ENCODE measurements at regions not wholly inside any gene's neighbourhood (a gene's known extent, or its start where the extent isn't known, plus 50 kb on each side); places are given as distances from the start of the nearest gene placed in this dataset.
A peak's percentile ranks its signal among the peaks of the same experiment; 100 is the strongest.

DNA sequence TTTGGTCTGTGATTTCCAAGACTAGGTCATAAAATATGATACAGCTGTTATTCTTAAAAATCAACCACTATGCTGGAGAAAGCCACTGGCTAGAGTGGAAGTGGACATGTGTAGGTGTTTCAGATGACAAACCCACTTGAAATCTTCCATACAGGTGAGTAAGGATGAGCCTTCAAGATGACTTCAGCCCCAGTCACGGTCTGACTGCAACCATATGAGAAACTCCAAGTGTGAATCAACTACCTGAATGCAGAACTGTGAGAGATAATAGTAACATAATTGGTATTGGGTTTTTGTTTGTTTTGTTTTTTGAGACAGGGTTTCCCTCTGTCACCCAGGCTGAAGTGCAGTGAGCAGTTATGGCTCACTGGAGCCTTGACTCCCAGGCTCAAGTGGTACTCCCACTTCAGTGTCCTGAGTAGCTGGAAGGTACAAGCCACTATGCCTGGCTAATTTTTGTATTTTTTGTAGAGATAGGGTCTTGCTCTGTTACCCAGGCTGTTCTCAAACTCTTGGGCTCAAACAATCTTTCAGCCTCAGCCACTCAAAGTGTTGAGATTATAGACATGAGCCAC, 273.3 kb upstream of the LRIG3 start:
- DNase-seq: no peak

DNA sequence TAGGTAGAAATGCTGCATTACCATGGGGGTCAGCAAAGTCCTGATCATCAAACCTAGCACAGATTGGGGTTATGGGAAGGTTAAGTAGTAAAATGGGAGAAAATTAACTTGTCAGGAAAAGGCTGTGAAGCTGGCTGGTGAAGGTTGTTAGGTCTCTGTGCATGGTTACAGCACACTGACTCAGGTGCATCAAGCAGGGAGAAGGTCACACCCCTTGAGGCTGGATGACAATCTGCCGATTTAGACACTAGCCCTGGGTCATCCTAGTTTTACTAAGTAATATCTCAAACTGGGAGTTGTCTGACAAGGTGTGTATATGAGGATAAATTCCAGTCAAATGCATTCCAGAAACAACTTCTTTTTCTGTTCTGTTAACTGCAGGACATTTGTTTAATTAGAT, 271.1 kb upstream of the LRIG3 start:
- no peak for DNase-seq

DNA sequence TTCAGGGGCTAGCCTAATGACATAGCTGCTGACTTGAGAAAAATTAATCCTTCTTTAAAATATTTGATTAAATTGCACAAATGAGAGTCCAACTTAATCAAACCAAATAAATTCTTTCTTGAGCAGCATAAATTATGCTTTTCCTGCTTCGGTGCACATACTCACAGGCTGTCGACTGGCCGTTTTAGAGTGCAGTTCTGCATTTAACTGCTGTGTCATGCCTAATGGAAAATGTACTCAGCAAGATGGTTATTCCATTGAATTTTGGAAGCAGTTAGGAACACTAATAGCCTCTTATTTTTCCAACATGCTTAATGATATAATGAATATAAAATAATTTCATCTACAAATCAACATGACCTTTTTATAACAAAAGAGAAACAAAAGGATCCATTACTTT, 266.1 kb upstream of the LRIG3 start:
- no peak for DNase-seq

DNA sequence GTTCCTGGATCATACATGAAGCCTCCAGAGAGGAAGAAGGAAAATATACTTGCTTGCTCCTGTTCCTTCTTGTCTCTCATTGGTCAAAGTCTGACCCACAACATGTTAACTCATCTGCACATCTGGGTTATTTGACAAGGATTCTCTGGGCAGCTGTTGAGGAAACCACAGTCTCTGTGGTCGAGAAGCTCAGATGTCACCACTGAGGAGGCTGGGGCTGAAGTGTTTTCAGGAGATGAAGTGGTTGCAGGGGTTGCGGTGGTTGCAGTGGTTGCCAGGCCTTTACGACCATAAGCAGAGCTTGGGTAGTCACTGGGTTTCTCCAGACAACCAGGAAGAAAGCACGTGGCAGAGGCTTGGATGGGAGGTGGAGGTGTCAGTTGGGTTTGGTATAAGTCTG, 265.0 kb upstream of the LRIG3 start:
- DNase-seq: no peak

DNA sequence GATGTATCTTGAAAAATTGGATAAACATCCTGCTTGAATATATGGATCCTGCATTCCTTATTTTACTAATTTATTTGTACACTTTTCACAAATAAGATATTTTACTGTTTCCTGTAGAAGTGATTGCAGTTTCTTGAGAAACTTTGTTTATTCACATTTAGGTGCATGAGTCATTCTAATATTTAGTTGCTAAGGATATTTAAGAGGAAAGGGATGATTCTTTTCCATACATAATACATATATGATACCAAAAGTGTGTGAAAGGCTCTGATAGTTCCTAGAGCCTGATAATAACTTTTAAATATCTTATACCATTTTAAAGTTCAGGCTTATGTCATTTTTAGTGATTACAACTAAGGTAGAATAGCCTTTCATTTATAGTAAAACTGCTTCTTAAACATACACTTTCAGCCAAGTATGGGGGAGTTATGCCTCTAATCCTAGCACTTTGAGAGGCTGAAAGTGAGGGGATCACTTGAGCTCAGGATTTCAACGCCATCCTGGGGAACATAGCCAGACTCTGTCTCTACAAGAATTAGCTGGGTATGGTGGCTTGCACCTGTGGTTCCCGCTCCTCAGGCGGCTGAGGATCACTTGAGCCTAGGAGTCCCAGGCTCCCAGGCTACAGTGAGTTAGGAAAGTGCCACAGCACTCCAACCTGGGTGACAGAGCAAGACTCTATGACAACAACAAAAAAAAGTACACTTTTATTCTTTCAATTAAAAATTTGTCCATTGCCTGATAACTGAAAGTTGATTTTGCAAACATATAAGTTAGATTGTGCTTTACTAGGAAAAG, 262.6 kb upstream of the LRIG3 start:
- no peak for DNase-seq

DNA sequence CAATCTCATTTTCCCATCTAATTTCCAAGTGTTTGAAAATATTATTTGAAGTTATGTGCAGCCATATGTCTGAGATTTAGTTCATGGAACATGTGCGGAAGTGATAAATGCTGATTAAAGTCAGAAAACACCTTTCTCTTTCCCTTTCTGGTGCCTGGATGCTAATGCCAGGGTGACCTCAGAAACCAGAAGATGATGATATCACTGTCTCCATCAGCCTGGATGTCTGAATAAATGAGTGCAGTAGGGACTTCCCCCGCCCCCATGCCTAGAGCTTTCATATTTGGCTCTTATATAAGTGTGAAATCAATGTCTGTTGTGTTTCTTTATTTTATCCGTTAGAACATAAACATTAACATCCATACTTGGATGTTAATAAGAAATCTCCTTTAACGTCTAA, 261.9 kb upstream of the LRIG3 start:
- DNase-seq: no peak

DNA sequence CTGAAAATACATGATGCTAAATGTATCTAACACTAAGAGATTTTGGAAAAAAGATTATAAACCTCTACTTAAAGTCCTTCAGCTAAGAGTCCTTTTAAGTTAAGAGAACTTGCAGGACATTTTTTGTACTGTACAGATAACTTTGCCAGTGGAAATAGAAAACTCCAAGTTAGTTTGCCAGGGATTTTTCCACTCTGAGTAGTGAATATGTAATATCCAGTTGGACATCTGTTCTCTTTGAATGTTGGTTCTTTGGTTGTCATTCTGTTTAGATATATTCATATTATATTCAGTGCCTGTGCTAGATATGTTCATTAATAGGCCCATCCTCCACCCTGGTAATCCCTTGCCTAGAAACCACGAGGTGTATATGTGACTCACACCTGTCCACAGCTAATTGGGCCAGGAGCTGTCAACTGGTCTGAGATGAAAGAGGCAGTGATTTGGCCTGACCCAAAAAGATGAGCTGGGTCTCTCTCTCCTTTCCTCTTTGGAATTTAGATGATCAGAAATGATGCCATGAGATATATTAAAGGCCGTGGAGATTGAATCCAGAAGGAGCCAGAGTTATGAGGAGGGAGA, 261.0 kb upstream of the LRIG3 start:
- DNase-seq: no peak

DNA sequence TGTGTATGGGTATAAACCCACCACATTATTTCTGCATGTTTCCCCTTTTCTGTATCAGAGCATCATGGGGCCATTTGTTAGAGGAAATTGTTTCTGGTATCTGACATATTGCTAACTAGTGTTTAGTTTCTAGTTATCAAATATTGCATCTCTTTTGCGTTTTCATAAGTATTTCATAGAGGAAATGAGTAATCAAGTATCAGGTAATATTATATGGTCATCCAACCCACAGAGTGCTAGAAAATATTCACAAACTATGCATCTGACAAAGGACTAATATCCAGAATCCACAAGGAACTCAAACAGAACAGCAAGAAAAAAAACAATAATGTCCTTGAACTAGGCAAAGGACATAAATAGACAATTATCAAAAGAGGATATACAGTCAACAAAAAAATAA, 258.9 kb upstream of the LRIG3 start:
- DNase-seq: no peak

DNA sequence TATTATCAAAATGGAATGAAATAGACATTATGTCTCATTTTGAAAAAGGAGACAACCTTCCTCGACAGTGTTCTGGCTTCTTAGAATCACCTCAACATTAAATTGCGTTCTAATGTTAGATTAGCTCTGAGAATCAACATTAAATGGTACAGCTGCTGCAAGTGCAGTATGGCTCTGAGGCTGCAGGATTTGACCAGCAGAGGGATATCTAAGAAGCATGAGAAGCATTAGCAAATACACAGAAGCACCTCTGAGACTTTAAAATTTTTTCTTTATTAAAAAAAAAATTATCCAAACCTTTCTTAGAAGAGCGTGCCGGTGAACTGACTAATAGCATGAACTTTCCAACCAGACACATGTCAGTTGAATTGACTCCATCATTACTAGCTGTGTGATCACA, 253.4 kb upstream of the LRIG3 start:
- DNase-seq: no peak

DNA sequence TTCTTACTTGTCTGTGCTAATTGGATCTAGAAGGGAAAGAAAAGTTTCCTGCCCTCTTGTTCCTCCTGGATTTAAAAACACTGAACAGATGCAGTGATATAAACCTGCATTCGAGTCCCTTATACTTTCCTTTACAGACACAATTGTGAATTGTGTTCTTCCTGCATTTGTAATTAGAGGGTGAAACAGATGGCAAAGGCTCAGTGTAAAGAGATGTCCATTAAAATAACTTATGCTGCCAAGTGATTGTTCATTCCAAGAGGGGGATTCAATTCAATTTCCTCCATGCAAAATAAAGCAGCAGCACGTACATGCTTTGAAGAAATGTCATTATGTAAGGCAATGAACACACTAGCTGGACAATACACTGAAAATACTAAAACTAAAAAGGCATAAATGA, 248.3 kb upstream of the LRIG3 start:
- no peak for DNase-seq

DNA sequence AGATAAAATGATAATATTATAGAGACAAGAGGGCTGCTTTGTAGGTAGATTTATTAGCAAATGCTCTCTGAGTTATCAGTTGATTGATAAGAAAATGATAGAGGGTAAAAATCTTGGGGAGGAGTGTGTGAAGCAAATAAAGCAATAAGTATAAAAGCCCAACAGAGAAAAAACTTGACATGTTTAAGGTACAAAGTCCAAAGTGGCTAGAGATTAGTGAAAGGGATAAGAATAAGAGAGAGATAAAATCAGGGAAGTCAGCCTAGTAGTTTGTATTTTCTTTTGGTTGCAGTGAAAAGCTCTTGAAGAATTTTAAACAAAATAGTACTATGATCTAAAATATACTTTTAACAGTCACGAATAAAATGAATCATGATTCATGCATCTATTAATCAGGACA, 246.2 kb upstream of the LRIG3 start:
- no peak for DNase-seq

DNA sequence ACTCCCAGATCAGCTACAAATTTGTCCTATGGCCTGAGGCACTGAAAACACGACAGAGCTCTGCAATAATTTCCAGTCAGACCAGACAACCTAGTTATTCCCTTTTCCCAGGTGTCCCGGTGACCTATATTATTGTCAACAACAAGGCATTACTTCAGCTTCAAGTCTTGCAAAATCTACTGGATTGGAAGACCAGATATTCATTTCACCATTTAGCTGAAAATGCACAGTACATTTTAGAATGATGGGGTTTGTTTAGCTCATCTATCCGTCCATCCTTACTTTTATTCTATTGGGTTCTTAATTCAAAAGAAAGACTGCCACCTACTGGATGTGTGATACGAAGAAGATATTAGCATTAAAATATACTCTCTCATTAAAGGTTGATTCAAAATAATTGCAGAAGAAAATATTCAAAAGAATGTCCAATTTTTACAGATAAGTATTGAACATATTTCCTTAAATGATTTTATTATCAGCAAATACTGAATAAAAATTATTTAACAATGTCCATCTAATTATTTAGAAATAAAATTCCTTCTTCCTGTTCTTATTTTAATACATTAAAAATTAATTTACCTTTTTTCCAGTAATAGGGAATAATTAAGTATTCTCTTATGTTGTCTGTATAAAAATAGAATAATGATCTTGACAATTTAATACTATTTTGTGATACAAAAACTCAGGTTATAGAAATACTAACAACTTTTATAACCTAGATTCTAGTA, 244.9 kb upstream of the LRIG3 start:
- DNase-seq: no peak

DNA sequence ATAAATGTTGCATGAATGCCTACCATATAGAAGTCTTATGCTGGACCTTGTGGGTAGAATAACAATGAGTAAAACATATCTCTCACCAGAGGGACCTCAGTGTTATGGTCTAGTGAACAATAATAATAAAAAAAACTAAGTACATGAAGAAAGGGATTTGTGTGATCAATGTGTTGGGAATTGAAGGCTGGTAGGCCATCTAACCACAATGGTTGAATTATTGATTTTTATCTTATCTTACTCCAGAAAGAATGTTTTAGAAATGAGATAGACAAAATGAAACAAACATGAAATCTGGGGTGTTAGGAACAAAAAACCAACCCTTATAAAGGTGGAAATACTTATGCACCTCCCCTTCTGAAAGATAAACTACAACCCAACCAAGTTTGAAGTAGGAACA, 243.9 kb upstream of the LRIG3 start:
- DNase-seq: no peak

DNA sequence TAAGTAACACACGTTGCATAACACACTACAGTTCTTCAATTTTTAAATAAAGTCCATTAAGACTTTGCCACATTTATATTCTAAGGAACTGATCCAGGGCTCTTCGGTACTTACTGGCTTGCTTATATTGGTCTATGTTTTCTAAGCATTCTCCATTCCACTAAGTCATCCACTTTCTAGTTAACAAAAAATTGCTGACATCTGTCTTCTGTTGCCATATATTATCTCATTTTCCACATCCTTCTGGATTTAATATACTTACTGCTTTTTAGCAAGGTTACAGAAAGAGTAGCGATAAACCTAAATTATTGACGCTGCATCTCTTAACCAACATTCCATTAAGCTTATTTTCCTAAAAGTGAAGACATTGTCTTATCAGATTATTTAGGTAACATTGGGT, 238.4 kb upstream of the LRIG3 start:
- no peak for DNase-seq

DNA sequence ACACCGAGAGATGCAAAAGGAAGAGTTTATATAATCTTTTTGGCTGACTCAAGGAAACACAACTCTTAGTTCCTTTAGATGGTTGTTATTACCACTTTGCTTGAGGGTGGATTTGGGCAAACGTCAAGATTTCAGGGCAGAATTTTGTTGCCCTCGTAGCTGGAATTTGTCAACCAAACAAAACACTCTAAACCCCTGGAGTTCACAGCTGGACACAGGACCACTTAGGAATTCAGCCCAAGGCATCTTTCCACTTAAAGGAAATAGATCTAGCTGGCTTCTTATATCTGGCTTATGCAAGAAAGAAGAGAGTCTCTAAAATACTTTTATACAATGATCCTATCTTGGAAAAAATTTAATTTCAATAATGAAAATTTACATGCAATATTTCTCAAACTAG, 237.8 kb upstream of the LRIG3 start:
- no peak for DNase-seq

DNA sequence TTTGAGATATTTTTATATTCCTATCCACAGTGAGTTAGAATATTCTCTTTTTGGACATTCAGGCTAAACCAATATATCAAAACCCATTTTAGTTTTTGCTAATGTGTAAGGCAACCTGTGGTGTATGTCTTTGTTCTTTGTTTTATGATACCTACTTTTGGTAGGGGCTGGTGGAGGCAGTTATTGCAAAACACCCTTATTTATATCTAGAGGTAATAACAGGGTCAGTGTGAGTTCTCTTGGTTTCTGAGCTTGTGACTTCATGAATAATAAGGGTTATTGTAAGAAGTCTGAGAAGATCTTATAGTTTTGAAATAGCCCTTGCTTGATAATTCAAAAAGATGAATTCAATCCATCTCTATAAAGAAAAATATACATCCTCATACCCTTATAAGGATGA, 235.1 kb upstream of the LRIG3 start:
- DNase-seq: no peak

DNA sequence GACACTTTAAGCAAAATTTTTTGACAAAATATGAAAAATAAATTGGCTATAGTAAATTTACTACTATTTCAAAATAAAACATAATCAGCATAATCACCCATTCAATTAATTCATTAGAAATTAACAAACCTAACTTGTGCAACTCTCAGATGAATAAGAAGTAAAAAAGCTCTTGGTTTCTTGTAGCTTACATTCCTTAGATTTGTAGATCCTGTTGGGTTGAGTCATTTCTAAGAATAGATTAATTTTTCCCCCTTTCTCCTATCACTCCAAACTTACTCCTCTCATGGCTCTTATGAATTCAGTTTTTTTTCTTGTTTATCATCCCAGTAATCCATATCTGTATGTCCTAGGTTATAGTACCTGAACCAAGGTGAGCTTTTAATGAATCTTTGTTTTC, 230.9 kb upstream of the LRIG3 start:
- no peak for DNase-seq

DNA sequence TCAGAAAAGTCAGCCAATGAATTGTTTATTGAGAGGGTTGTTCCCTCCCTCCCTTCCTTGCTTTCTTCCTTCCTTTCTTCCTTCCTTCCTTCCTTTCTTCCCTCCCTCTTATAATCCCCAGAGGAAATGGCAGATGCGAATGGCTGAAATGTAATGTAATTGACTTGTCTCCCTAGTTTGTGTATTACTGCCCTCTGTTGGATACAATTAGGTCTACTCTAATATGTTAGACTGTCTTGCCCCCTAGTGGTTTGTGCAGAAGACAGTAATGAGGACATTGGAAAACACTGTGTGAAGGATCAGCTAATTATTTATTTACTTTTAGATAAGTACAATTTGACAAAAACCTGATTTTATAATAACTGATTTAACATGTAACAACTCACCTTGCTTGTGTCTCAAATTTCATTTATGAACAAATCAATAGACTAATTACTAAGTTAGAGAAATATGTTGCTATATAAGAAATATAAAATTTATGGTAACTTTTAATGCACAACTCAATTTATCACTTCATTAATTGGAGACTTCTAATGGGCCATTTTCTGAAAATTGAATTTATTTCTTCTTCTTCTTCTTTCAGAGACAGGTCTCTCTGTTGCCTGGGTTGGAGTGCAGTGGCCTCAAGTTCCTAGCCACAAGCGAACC, 229.8 kb upstream of the LRIG3 start:
- DNase-seq: peak; percentile 16

DNA sequence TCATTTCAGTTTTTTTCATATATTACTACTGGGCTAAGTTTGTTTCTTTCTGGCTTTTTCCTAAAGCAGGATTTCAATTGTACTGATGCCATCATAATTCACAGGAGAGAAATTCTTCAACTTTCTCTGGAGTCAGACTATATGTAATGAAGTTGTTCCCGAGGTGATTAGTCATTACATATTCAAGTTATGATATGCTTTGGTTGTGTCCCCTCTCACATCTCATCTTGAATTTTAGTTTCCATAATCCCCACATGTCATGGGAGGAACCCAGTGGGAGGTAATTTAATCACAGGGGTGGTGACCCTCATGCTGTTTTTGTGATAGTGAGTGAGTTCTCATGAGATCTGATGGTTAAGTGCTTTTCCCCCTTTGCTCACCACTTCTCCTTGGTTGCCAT, 227.5 kb upstream of the LRIG3 start:
- DNase-seq: no peak

DNA sequence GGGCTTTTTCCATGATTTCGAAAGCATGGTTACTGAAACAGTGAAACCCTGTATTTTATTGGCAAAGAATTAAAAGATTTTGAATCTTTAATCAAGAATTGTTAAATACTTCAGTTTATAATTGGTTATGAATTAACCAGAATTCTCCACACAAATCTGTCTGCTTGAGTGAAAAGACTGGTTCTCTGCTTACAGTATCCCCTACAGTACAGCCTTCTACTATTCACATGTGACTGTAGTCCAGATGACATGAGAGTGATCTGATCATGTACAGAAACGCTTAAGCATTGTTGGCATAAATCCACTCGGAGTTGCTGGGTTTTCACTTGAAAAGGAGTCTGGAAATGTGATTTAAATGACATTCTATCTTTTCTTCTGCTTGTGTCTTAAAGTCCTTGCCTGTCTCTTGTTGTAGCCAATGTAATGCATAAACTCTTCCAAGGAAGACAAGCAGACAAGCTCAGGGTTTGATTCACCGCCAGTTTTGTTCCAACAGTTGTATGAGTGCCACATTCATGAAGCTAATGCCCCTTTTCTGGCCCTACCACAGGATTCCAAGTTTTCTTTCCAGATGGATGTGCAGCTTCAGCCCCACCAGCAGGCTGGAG, 222.0 kb upstream of the LRIG3 start:
- no peak for DNase-seq

DNA sequence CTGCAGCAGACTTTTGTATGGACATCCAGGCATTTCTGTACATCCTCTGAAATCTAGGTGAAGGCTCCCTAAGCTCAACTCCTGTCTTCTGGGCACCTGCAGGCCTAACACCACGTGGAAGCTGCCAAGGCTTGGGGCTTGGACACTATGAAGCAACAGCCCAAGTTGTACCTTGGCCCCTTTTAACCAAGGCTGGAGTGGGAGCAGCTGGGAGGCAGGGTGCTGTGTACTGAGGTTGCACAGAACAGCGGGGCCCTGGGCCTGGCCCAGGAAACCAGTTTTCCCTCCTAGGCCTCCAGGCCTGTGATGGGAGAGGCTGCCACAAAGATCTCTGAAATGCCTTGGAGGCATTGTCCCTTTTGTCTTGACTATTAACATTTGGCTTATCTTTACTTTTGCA, 214.4 kb upstream of the LRIG3 start:
- no peak for DNase-seq

DNA sequence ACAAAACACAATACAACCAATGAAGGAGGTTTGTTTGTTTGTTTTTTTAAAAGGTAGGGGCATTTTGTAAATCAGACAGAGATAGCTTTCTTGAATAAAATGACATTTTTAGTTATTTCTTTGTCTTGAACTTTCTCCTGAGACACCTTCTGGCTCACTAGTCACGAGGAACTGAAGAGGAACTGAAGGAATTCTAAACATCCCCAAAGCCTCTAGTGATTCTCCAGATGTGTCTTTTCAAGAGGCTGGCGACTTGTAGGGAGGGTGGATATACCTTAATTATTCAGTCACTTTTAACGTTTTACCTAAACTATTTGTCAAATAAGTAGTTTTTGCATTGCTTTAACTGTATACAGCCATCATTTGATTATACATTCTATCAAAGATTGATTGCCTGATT, 211.2 kb upstream of the LRIG3 start:
- no peak for DNase-seq

DNA sequence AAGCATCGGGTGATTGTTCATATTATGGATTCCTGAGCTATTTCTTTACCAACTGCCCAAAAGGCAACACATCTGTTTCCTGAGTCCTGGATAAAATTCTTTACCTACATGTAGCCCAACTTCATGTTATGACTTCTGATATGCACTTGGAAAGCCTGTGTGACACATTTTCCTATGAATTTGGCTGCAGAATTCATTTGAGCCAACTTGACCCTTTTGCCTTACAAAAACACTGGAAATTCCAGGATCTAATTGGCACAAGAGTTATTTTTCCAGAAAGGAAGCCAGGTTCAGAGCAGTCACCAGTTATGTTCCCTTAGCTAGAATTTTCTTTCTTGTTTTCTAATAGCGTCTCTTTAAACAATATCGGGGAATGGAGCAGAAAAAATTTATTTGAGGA, 202.5 kb upstream of the LRIG3 start:
- no peak for DNase-seq
